Keratinocyte (primary cell): ENCODE measurements at regions not wholly inside any gene's neighbourhood (a gene's known extent, or its start where the extent isn't known, plus 50 kb on each side); places are given as distances from the start of the nearest gene placed in this dataset.

Source experiments
- CTCF ChIP-seq, 3 experiments: IDR thresholded peaks in 1 of 3; conservative IDR thresholded peaks in 1 of 3; optimal IDR thresholded peaks in 1 of 3; 2 replicates in 2 of 3; 3 replicates in 1 of 3; pipeline versions ENCODE3 to v1.5.1; 2011; ENCODE audit warnings: low read length in 3 of 3, mild to moderate bottlenecking in 3 of 3, moderate library complexity in 2 of 3, control low read depth in 1 of 3, inconsistent platforms in 1 of 3; ENCODE audit not compliant: insufficient read depth in 2 of 3; ENCODE audit errors: extremely low read depth in 1 of 3
- EZH2 ChIP-seq: IDR thresholded peaks from one replicate; pipeline ENCODE4 v1.6.1; 2012; ENCODE audit warnings: inconsistent platforms, mild to moderate bottlenecking, low read length, moderate library complexity

GRCh38 chr4:19707876-19708275 is 543.8 kb upstream of the SLIT2 start:
- TF ChIP-seq CTCF (optimal IDR thresholded peaks at IDR 0.05 in 1 of 3, IDR thresholded peaks at IDR 0.05 in 1 of 3, conservative IDR thresholded peaks at IDR 0.05 in 1 of 3; ENCODE audit: extremely low read depth in 1 of 3, insufficient read depth in 2 of 3, low read length in 3 of 3) (no peak), EZH2 (no peak)
